Mesenchymal stem cell (in vitro differentiated cells and primary cell): ENCODE measurements at regions not wholly inside any gene's neighbourhood (a gene's known extent, or its start where the extent isn't known, plus 50 kb on each side); places are given as distances from the start of the nearest gene placed in this dataset.

Experiments
- DNase-seq: peaks from one replicate; pipeline ENCODE4 v3.0.0-alpha.2; 2013
- H2AFZ ChIP-seq: one replicate; pipeline ENCODE4 v1.6.1; 2013; ENCODE audit warnings: low read depth, mild to moderate bottlenecking, control low read depth, inconsistent platforms, low read length, moderate library complexity
- H2AK5ac ChIP-seq: 2 replicates; pipeline ENCODE4 v1.6.1; 2013; ENCODE audit warnings: low read length, moderate library complexity, mild to moderate bottlenecking, inconsistent platforms; ENCODE audit not compliant: severe bottlenecking
- H2BK120ac ChIP-seq: one replicate; pipeline ENCODE4 v1.6.1; 2013; ENCODE audit warnings: low read depth, mild to moderate bottlenecking, inconsistent platforms, low read length, moderate library complexity
- H2BK12ac ChIP-seq, 2 experiments: one replicate each; pipeline ENCODE4 v1.6.1; 2013; ENCODE audit warnings: inconsistent platforms in 2 of 2, low read length in 2 of 2, mild to moderate bottlenecking in 2 of 2, moderate library complexity in 2 of 2, control low read depth in 1 of 2
- H2BK15ac ChIP-seq: one replicate; pipeline ENCODE4 v1.6.1; 2013; ENCODE audit warnings: mild to moderate bottlenecking, low read depth, inconsistent platforms; ENCODE audit not compliant: poor library complexity, severe bottlenecking
- H2BK5ac ChIP-seq: 2 replicates; pipeline ENCODE4 v1.6.1; 2013; ENCODE audit warnings: low read depth, mild to moderate bottlenecking, low read length, control low read depth, inconsistent platforms; ENCODE audit not compliant: poor library complexity, severe bottlenecking
- H3K14ac ChIP-seq, 2 experiments: one replicate each; pipeline ENCODE4 v1.6.1; 2013; ENCODE audit warnings: inconsistent platforms in 2 of 2, low read length in 2 of 2, control low read depth in 1 of 2, mild to moderate bottlenecking in 1 of 2, moderate library complexity in 1 of 2
- H3K18ac ChIP-seq, 2 experiments: one replicate each; pipeline ENCODE4 v1.6.1; 2013; ENCODE audit warnings: inconsistent platforms in 2 of 2, low read length in 2 of 2, control low read depth in 1 of 2, low read depth in 1 of 2, mild to moderate bottlenecking in 1 of 2
- H3K23ac ChIP-seq, 2 experiments: one replicate each; pipeline ENCODE4 v1.6.1; 2013; ENCODE audit warnings: inconsistent platforms in 2 of 2, low read length in 2 of 2, mild to moderate bottlenecking in 2 of 2, moderate library complexity in 2 of 2, control low read depth in 1 of 2
- H3K27ac ChIP-seq: 2 replicates; pipeline ENCODE4 v1.5.1; 2013; ENCODE audit warnings: mild to moderate bottlenecking, moderate library complexity, low read length, control low read depth, inconsistent platforms; ENCODE audit not compliant: poor library complexity, severe bottlenecking
- H3K27me3 ChIP-seq, 2 experiments: 2 replicates each; pipeline versions ENCODE4 v1.6.1 to v1.7.0; 2013; ENCODE audit warnings: low read length in 2 of 2, mild to moderate bottlenecking in 2 of 2, moderate library complexity in 2 of 2, control low read depth in 1 of 2, inconsistent platforms in 1 of 2; ENCODE audit not compliant: control insufficient read depth in 1 of 2, insufficient read depth in 1 of 2
- H3K36me3 ChIP-seq, 2 experiments: 2 replicates each; pipeline versions ENCODE4 v1.6.1 to v1.7.0; 2013; ENCODE audit warnings: low read length in 2 of 2, control low read depth in 1 of 2, inconsistent platforms in 1 of 2, low read depth in 1 of 2, mild to moderate bottlenecking in 1 of 2; ENCODE audit not compliant: insufficient read depth in 2 of 2, control insufficient read depth in 1 of 2
- H3K4ac ChIP-seq, 2 experiments: one replicate each; pipeline ENCODE4 v1.6.1; 2013; ENCODE audit warnings: inconsistent platforms in 2 of 2, low read length in 2 of 2, mild to moderate bottlenecking in 2 of 2, moderate library complexity in 2 of 2, control low read depth in 1 of 2, low read depth in 1 of 2
- H3K4me1 ChIP-seq: 2 replicates; pipeline ENCODE4 v1.6.1; 2013; ENCODE audit warnings: low read depth, low read length, control low read depth; ENCODE audit not compliant: control insufficient read depth, insufficient read depth
- H3K4me2 ChIP-seq: 2 replicates; pipeline ENCODE4 v1.6.1; 2013; ENCODE audit warnings: low read length, mild to moderate bottlenecking, inconsistent platforms; ENCODE audit not compliant: poor library complexity, severe bottlenecking
- H3K4me3 ChIP-seq, 2 experiments: 2 replicates each; pipeline versions ENCODE4 v1.5.1 to v1.7.0; 2013; ENCODE audit warnings: low read length in 2 of 2, mild to moderate bottlenecking in 2 of 2, control low read depth in 1 of 2, low read depth in 1 of 2; ENCODE audit not compliant: insufficient read depth in 1 of 2
- H3K79me1 ChIP-seq: replicated peaks from 2 replicates; pipeline ENCODE4 v1.6.1; 2013; ENCODE audit warnings: mild to moderate bottlenecking, control low read depth, low read length, inconsistent platforms; ENCODE audit not compliant: poor library complexity, severe bottlenecking
- H3K9ac ChIP-seq: 2 replicates; pipeline ENCODE4 v1.7.0; 2013; ENCODE audit warnings: mild to moderate bottlenecking, low read length, moderate library complexity
- H3K9me3 ChIP-seq: 2 replicates; pipeline ENCODE4 v1.7.0; 2013; ENCODE audit warnings: mild to moderate bottlenecking, low read length; ENCODE audit not compliant: control insufficient read depth
- H4K8ac ChIP-seq: one replicate; pipeline ENCODE4 v1.6.1; 2013; ENCODE audit warnings: inconsistent platforms, mild to moderate bottlenecking, low read length, moderate library complexity
- H4K91ac ChIP-seq: one replicate; pipeline ENCODE4 v1.6.1; 2013; ENCODE audit warnings: mild to moderate bottlenecking, low read length, inconsistent platforms
- WGBS: methylation state at CpG from one replicate; pipeline ENCODE4 v1.1.7; 2013; ENCODE audit warnings: mixed read lengths; 5-methylcytosine and 5-hydroxymethylcytosine counted together

DNA sequence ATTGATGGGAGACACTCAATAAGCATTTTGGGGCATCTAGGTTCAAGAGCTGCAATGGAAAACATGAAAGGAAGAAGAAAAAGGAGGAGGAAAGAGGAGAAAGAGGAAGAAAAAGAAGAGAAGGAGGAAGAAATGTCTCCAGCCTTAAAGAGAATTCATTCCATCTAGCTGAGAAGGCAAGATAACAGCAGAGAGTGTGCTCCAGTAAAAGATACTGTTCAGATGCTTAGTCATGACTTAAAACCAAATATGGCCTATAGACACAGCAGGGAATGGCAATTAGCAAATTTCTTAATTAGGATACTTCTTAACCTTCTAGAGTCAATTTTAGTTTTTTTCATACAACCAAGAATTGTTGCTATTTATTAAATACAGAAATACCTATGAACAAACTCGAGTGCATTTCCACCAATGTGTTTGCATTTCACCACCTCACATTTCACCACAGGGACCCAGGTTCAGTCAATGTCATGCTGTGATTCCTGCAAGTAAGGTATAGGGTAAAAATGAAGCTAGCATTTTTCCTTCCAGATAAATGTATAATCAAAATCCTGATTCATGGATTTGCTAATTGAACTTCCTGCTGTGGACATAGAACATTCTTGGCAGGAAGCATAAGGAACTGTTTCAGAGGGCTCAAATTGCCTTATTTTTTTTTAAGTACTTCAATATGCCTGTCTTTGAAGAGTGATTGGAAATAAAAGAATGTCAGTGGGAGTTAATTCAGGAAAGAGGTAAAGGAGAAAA, 177.8 kb downstream of the RPS29 start:
- no peak overlapping the region for H3K23ac ChIP-seq
- DNase-seq: no peak
- no peaks in the 10 kb centered on the region for H3K27me3 ChIP-seq
- no peaks in the 10 kb centered on the region for H3K36me3 ChIP-seq
- no peak overlapping the region for H2BK12ac ChIP-seq
- H3K4me2 ChIP-seq: no peak overlapping the region
- H2BK120ac ChIP-seq: no peak overlapping the region
- H3K4me1 ChIP-seq: no peaks in the 10 kb centered on the region
- no peak overlapping the region for H3K4ac ChIP-seq
- no peak overlapping the region for H4K91ac ChIP-seq
- no peak overlapping the region for H2AFZ ChIP-seq
- H3K18ac ChIP-seq: no peak overlapping the region
- H2BK15ac ChIP-seq: no peak overlapping the region
- peak overlapping the region; percentile 53 for H3K9ac ChIP-seq
- peak overlapping the region in 1 of 2 experiments; percentile 35 for H3K4me3 ChIP-seq
- H4K8ac ChIP-seq: no peak overlapping the region
- H3K14ac ChIP-seq: no peak overlapping the region
- no peak overlapping the region for H3K27ac ChIP-seq
- 33% methylated on average over 1 of the region's 1 CpG for WGBS
- no peak overlapping the region for H2BK5ac ChIP-seq
- no peaks in the 10 kb centered on the region for H3K79me1 ChIP-seq
- H3K9me3 ChIP-seq: no peaks in the 10 kb centered on the region
- no peak overlapping the region for H2AK5ac ChIP-seq

DNA sequence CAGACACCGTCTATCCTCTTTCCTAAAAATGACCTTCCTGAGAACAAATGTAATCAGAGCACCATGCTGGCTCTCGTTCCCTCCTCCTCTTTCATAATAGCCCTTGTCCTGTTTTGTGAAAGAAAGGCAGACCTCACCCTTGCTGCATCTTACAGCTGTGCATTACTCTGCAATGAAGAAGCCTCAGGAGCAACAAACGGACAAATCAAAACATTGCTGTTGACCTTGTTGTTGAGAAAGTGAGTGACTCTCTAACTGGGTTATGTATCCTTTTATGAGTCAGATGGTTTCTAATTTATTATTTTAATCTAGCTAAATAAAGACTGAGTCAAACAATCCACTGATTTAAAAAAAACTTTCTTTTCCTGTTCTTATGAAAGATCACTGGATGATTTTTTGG, 180.9 kb downstream of the RPS29 start:
- no peak overlapping the region for H2BK15ac ChIP-seq
- no peak overlapping the region for H4K8ac ChIP-seq
- no peak overlapping the region for H3K23ac ChIP-seq
- no peaks in the 10 kb centered on the region for H3K79me1 ChIP-seq
- no peak overlapping the region for H2BK5ac ChIP-seq
- no peak overlapping the region for H2AK5ac ChIP-seq
- no peak overlapping the region for H2BK12ac ChIP-seq
- no peaks in the 10 kb centered on the region for H3K9me3 ChIP-seq
- no peak overlapping the region for H3K27ac ChIP-seq
- WGBS: 44% methylated on average over 3 of the region's 3 CpGs
- H3K27me3 ChIP-seq: no peaks in the 10 kb centered on the region
- no peak overlapping the region for H3K18ac ChIP-seq
- no peaks in the 10 kb centered on the region for H3K36me3 ChIP-seq
- H2AFZ ChIP-seq: no peak overlapping the region
- no peaks in the 10 kb centered on the region for H3K4me1 ChIP-seq
- H3K14ac ChIP-seq: no peak overlapping the region
- no peak overlapping the region for H4K91ac ChIP-seq
- H3K4ac ChIP-seq: no peak overlapping the region
- H3K9ac ChIP-seq: peak overlapping the region; percentile 23
- no peak overlapping the region for H3K4me2 ChIP-seq
- DNase-seq: peak; percentile 60
- H2BK120ac ChIP-seq: no peak overlapping the region
- no peak overlapping the region for H3K4me3 ChIP-seq

DNA sequence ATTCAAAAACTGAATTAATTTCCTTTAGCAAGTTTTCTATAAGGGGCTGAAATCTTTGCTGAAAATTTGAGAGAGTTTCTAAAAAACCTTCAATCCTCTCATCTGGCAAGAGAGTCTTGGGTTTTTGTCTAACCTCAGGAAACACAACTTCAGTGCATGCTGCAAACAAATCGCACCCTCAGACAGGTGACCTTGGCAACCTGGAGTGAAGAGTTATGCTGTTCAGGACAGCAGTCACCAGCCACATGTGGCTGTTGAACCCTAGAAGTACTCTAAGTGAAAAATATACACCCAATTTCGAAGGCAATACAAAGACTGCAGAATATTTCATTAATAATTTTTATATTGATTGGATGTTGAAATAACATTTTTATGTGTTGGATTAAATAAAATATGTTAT, 184.8 kb downstream of the RPS29 start:
- Histone ChIP-seq H3K4me2 (no peak overlapping the region), H4K8ac (no peak overlapping the region), H3K27me3 (no peaks in the 10 kb centered on the region), H4K91ac (no peak overlapping the region), H3K36me3 (no peaks in the 10 kb centered on the region), H3K4me1 (no peaks in the 10 kb centered on the region), H3K79me1 (no peaks in the 10 kb centered on the region), H2AFZ (no peak overlapping the region), H3K9ac (no peak overlapping the region), H3K9me3 (no peaks in the 10 kb centered on the region), H3K18ac (no peak overlapping the region), H2BK120ac (no peak overlapping the region), H2AK5ac (no peak overlapping the region), H2BK15ac (no peak overlapping the region), H3K4ac (no peak overlapping the region), H2BK5ac (no peak overlapping the region), H3K14ac (no peak overlapping the region), H3K27ac (no peak overlapping the region), H3K4me3 (no peak overlapping the region), H3K23ac (no peak overlapping the region), H2BK12ac (no peak overlapping the region)
- DNase-seq: no peak
- 93% methylated on average over 1 of the region's 2 CpGs for WGBS

DNA sequence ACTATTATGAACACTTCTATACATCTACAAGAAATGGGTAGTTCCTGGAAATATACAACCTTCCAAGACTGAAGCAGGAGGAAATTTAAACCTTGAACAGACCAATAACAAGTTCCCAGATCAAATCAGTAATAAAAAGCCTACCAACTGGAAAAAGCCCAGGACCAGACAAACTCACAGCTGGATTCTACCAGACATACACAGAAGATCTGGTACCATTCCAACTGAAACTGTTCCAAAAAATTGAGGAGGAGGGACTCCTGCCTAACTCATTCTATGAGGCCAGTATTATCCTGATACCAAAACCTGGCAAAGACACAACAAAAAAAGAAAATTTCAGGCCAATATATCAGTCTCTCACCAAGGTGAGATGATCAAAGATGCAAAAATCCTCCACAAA, 189.4 kb downstream of the RPS29 start:
- Histone ChIP-seq H3K18ac (no peak overlapping the region), H3K27me3 (no peaks in the 10 kb centered on the region), H3K4me3 (no peak overlapping the region), H3K4me1 (no peaks in the 10 kb centered on the region), H2AFZ (no peak overlapping the region), H3K36me3 (no peaks in the 10 kb centered on the region), H3K4ac (no peak overlapping the region), H2BK5ac (no peak overlapping the region), H4K8ac (no peak overlapping the region), H3K27ac (no peak overlapping the region), H2AK5ac (no peak overlapping the region), H3K14ac (no peak overlapping the region), H4K91ac (no peak overlapping the region), H2BK12ac (no peak overlapping the region), H3K4me2 (no peak overlapping the region), H3K9me3 (no peaks in the 10 kb centered on the region), H2BK120ac (no peak overlapping the region), H3K79me1 (no peaks in the 10 kb centered on the region), H3K23ac (no peak overlapping the region), H3K9ac (no peak overlapping the region), H2BK15ac (no peak overlapping the region)
- DNase-seq: no peak
